ENCODE measurements at regions not wholly inside any gene's neighbourhood (a gene's known extent, or its start where the extent isn't known, plus 50 kb on each side); places are given as distances from the start of the nearest gene placed in this dataset.
A peak's percentile ranks its signal among the peaks of the same experiment; 100 is the strongest.
"Not testable (repeated sequence)": the region's sequence is repeated elsewhere in the genome, so short reads cannot be mapped to it uniquely, and the experiment has no call there.

DNA sequence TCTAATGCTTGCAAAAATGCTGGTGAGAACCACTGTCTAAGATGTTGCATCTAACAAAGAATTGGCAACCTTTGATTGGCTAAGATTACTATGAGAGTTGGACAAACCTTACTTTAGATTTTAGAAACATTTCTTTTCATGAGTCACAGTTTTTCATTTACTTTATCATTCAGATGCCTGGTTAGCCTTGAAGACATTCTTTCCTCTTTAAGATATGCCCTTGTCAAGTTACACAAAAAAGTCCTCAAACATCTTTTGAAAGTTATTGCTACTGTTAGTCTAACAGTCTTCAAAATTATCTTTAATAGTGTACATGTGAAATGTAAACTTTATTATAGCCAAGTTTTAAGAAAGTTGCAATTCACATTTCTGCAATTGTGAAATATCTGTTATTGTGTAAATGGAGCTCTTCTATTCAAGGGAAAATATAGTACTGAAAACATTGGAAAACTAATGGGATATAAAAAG lies 276.3 kb downstream of the RND3 start:
- DNase-seq (ENCODE audit: low spot score), result no peak

DNA sequence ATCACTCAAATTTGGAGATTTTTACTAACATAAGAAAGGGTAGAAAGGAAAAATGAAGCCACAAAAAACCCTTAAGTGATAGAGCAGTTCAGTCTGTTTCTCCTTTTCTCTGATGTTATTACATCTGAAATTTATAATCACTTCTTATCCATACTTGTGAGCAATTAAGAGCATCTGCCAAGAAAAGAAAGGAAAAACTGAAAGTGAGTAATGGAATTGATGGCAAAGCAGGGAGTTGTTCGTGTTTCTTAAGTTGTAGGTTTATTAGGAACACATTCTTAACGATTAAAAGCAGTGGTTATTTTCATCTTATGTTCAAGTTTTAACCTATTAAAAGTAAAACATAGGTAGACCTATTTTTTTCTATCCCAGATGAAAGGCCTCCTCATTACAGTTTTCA lies 277.7 kb downstream of the RND3 start:
- no peak for DNase-seq (ENCODE audit: low spot score)

DNA sequence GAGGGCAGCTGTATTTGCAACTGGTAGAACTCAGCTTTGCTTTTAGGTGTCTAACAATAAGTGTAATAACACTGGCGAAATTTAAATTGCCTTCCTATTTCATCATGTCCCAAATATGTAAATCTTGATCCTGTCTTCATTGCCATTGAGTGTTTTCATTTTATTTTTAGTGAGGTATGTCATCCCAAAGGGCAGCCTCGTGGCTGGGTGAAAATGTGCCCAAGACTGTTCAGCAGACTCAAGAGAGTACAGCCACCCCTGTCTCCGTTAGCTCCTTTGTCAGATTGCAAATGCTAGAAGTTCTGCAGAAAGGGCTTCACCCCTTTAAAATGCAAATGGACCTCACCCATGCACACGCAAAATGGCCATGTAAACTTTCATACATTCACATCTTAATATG lies 278.8 kb downstream of the RND3 start:
- DNase-seq (ENCODE audit: low spot score), result no peak

DNA sequence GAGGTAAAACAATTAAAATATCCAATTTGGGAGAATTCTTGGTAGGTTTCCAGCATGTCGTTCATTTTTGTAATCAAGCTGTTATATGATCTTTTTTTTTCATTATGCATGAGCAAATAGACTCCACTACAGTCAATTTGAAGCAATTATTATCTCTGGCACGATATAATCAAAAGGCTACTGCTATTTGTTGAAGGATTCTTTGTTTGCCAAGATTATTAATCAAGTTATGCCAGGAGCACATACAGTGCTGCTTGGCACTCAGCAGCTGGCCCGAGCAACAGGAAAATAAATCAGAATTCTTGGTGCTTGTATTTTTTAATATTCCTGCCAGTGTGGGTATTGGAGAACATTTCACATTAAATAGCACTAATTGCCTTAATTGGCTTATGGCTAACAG lies 279.5 kb downstream of the RND3 start:
- DNase-seq (ENCODE audit: low spot score), result no peak

DNA sequence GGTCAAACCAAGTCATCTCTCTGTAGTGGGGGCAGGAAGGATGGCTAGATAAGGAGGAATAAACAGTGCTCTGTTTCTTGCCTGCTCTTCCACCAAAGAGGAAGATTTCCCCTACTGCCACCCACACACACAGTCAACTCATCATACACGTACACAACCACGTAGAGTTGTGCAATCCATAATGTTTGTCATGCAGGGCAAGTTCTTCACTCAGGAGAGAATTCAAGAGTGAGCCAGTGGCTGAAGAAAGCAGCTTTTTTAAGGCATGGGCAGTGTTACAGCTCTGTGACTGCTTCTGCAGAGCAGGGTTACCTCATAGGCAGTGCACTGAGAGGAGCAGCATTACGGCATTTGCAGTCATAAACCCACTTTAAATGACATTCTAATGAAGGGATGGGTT lies 283.0 kb downstream of the RND3 start:
- DNase-seq (ENCODE audit: low spot score), result no peak

DNA sequence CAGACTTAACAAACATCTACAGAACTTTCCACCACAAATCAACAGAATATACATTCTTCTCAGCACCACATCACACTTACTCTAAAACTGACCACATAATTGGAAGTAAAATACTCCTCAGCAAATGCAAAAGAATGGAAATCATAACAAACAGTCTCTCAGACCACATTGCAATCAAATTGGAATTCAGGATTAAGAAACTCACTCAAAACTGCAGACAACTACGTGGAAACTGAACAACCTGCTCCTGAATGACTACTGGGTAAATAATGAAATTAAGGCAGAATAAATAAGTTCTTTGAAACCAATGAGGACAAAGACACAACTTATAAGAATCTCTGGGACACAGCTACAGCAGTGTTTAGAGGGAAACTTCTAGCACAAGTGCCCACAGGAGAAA lies 292.7 kb downstream of the RND3 start:
- DNase-seq (ENCODE audit: low spot score), result not testable (repeated sequence)

DNA sequence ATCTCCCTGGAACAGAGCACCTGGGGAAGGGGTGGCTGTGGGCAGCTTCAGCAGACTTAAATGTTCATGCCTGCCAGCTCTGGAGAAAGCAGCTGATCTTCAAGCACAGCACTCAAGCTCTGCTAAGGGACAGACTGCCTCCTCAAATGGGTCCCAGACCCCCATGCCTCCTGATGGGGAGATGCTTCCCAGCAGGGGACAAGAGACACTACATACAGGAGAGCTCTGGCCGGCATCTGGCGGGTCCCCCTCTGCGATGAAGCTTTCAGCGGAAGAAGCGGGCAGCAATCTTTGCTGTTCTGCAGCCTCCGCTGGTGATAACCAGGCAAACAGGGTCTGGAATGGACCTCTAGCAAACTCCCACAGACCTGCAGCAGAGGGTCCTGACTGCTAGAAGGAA lies 294.8 kb downstream of the RND3 start:
- DNase-seq (ENCODE audit: low spot score), result no peak

DNA sequence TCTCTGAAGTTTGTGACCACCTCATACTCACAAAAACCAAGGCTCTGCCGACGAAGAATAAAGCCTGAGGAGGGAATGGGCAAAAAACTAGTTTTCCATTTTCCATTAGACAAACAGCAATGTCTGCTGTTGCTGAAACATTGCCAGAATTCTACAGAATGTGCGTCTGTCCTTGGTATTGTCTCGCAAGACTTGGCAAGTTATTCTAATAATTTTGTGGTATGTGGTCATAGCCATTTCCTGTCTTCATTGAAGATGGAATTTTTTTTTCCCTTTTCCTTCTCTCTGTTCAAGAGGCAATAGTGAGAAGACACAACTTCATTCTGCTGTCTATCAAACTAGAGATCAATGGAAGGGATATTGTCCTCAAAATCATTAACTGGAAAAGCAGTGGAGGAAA lies 296.1 kb downstream of the RND3 start:
- DNase-seq (ENCODE audit: low spot score), result no peak

DNA sequence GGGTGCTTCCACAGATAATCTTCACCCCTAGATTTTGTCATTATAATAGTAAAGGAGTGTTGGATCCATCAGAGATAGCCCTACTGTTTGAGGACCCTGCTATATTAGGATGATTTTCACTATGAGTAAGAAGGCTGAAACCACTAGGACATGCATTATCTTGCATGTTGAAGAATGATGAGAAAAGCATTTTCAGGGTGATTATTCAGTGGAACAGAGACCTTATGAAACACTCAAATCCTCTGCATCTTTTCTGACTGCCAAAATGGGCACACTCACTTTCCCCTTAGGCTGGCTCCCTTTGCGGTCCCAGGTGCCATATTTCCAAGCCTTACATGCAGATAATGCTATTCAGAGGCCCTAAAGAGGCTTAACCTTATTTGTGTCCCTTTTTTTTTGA lies 296.9 kb downstream of the RND3 start:
- no peak for DNase-seq (ENCODE audit: low spot score)

DNA sequence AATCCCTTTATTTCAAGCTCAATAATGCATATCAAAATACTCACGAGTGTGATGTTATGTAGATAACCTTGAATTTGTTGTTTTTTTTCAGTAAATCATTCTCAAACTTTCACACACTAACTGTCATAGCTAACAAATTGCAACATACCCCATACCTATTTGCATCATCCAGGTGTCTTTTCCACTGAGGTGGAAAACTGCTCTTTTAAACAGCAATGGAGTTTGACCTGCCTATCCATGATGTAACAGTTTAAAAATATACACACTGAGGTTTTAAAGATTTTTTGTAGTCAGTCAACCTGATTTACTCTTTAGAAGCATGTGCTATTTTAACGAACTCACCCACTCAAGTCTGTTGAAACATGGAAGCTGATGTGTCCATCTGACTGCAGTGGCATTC lies 298.7 kb downstream of the RND3 start:
- DNase-seq (ENCODE audit: low spot score), result no peak

DNA sequence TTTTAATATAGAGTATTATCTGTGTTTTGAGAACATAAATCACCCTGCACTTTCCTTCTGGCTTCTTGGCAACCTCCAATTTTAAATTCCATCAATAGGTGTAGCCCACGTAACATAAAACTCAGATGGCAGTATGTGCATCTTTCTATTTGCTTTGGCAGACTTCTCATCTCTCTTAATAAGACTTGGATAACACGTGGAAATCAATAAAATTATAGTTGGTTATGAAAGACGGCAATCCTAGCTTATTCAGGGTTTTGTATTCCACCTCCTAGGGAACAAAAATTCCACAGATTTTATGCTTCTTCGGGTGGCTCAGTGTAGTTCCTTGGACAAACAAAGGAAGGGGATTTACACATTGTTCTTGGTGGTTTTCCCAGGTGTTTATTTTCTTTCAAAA lies 299.3 kb downstream of the RND3 start:
- no peak for DNase-seq (ENCODE audit: low spot score)

DNA sequence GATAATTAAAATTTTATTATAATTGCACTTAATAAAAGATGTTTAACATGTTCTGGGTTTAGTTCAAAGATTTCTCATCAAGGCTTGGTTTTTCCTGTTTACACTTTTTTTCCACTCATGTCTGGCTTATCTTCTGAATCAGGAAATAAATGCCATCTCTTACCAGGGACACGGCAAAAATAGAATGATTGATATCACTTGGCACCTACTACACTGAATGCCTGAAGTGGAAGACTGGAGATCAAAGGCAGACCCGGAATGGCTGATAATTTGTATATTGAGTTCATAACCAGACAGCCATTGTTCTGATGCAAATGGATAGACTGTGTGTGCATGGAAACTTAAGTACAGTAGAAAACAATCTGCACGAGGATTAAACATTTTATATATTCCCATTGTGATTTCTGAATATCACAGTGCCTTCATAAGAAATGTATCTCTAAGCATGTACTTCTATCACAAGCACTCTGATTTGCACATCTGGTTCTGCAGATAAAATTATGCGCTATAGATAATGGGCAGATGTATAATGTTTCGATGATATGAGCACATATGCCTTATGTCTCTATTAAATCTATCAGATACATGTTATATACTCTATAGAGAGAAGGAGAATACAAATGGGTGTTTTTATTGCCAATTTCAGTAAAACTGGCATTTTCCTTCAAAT lies 304.8 kb downstream of the RND3 start:
- no peak for DNase-seq (ENCODE audit: low spot score)

DNA sequence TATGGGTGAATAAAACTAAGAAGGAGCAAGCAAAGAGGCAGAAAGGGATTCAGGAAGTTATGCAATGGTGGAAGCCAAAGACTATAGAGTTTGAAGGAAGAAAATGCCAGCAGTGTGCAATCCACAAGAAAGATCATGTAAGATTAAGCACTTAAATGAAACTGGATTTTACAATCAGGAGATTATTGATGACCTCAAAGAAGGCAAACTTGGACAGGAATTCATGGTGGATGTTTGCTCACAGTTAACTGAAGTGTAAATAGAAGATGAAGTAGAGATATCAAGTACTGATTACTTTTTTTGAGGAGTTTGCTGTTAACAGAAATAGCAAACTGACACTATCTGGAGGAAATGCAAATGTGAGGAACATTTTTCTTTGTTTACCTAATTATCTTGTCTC lies 308.9 kb downstream of the RND3 start:
- no peak for DNase-seq (ENCODE audit: low spot score)

DNA sequence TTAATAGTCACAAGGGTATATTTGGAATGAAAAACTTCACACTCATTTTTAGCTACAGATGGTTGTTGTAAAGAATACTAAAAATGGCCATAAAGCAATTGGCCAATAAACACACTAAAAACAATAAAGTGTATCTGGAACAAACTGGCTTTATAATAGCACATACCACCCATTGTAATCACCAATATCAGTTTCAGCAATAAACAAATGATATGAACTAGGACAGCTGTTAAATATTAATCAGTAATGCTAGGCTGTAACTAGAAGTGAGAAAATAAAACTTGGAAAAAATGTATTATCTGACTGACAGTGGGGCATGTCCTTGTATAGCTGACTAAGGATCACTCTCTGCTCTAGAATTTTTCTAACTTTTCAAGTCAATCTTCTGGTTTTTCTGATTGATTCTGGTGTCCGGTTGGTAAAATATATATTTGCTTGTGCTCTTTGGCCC lies 312.5 kb downstream of the RND3 start:
- no peak for DNase-seq (ENCODE audit: low spot score)

DNA sequence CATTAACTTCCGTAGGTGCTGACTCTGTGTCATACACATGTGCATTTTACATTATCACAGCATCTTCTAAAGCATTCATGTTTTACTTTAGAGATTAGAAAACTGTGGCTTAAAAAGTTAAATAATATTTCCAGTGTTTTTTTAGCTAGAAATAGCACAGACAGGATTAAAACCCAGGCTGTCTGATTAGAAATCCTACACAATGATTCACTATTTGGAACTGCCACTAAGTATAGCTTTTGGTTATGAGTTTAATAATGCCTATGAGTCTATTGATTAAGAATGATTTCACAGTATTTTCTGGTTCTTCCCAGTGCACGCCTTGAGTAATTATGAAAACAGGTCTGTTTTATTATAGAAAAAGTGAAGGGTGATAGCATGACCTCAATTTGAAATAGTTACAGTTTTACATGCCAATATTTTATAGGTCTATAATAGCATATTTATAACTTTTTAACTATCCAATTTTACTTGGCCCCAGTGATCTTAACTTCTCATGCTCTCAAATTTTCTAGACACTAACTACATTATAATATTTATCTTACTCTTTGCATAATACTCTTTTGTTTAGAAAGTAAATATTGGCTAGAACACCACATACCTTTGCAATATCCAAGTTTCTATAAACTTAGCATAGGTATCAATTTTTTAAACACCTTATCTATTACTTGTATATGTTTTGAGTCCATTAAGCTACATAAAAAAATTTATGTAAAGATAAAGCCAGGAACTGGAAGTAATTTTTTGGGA lies 313.2 kb downstream of the RND3 start:
- DNase-seq (ENCODE audit: low spot score), result no peak

DNA sequence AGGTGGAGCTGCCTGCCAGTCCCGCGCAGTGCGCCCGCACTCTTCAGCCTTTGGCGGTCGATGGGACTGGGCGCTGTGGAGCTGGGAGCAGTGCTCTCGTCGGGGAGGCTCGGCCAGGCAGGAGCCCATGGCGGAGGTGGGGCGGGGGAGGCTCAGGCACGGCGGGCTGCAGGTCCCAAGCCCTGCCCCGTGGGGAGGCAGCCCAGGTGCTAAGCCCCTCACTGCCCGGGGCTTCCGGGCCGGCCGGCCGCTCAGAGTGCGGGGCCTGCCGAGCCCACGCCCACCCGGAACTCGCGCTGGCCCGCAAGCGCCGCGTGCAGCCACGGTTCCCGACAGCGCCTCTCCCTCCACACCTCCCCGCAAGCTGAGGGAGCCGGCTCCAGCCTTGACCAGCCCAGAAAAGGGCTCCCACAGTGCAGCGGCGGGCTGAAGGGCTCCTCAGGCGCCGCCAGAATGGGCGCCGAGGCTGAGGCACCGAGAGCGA lies 316.4 kb downstream of the RND3 start:
- DNase-seq (ENCODE audit: low spot score), result no peak

DNA sequence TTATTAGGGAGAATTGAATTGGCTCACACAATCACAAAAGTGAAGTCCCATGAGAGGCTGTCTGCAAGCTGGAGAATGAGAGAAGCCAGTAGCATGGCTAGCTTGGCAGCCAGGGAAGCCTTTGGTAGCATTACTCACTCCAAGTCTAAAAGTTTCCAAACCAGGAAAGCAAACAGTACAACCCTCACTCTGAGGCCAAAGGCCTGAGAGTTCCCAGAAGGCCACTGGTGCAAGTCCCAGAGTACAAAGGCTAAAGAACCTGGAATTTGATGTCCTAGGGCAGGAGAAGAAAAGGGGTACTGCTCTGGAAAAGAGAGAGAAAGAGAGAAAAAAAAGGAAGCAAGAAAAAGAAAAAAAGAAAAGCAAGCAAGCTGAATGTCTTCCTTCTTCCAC lies 318.2 kb downstream of the RND3 start:
- DNase-seq (ENCODE audit: low spot score), result no peak

DNA sequence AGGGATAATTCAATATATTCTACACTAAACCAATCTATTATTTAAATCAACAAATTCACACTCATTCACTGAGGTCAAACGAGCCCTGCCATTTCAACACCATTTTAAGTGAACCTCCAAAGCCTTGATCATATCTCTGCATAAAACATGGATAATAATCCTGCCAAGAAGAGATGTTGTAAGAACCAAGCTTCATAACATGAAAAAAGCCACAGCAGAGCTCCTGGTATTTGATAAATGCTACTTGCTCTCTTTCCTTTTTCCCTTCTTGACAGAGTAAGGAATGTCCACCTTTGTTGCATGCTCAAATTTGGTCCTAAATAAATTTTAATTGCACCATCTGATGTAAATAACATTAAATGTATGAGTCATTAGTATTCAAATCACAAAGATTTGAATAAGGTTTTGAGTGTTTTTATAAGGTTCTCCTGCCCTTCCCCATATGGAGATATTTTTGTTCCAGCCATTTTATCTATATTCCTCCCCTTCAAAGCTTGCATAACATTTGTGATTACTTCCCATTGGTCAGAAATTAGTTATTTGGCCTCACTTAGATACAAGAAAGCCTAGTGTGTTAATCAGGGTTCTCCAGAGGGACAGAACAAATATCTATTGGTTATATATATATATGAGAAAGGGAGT lies 318.8 kb downstream of the RND3 start:
- no peak for DNase-seq (ENCODE audit: low spot score)

DNA sequence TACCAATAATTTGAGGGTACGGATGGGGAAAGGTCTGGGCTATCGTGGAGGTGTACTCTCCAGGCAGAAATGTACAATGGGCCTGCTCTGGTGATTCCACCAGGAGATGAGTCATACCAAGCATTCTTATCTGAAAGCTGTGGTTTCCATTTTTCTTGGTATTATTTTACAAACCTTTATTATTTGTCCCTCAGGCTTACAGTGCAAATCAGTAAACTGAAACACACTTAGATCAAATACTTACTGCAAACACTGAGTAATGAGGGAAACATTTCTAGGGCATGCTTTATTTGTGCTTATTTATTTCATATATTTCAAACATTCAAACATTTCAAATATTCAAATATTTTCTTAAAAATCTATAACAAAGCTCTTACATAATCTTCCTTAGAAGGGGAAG lies 319.8 kb downstream of the RND3 start:
- DNase-seq (ENCODE audit: low spot score), result no peak

DNA sequence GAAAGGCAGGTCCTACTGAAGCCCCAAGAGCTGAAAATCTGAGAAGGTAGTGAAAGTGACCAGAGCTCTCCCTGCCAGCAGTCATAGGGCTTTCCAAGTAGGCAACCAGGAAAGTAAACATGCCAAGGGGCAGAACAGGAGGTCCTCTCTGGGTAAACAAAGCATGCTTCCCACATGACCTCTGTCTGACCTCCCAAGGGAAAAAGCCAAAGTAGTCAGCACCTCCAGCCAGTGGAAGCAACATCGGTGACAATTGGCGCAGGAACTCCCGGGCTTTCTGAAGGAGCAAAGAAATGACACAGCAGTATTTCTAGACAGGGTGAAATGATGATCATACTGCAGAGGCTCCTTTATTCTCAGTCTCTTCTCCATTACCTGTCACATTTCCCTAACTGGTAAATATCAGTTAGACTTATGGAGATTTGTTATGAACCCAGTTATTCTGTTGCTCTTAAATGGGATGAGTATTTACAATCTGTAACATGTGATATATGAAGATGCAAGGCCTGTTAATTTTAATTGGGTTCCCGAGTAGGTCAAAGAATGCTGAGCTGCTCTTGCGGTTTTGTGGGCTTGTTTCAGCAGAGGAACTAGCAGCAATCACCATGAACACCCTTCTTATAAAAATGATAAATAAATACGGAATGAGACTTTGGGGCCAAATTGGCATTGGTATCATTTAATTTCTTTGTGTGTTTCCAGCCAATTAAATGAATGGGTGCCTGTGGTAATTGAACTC lies 321.0 kb downstream of the RND3 start:
- DNase-seq (ENCODE audit: low spot score), result peak; percentile 54

DNA sequence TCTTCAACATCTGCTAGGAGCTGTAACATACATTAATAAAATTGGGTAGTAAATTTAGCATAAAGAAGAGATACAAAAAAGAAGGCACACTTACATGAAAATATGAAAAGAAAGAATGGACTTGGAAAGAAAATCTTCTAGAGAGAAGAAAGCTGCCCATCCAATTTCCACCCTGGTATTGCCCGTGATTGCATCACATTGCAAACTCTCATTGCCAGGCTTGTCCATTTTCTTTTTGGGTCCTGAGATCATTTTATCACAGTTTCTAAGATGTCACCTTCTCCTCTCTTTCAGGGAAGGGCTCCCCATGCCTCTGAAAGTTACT lies 321.5 kb downstream of the RND3 start:
- DNase-seq (ENCODE audit: low spot score), result no peak

DNA sequence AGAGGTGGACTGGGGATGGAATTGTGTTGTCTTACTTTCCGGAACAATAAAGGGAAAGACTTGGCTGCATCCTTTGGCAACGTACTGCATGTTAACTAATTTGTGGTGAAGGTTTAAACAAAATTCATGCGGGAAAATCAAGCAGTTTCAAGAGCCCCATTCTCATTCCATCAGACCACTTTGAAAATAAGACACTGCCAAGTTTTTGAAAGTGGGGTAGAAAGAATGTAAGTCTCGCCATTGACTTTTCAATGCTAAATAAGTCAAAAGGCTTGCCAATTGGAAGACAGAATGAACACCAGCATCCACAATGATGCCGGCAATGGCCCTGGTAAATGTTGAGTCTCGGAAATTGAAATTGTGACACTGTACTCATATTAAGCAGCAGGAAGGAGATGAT lies 322.0 kb downstream of the RND3 start:
- DNase-seq (ENCODE audit: low spot score), result peak; percentile 23
